ENCODE measurements at regions not wholly inside any gene's neighbourhood (a gene's known extent, or its start where the extent isn't known, plus 50 kb on each side); places are given as distances from the start of the nearest gene placed in this dataset.

- Histone ChIP-seq H3K9me3 (no peaks in the 10 kb centered on the region), H3K27me3 (no peaks in the 10 kb centered on the region), H3K27ac (no peak overlapping the region), H3K36me3 (replicated peaks in 1 of 2; ENCODE audit: insufficient read depth in 1 of 2, low read depth in 2 of 2) (no peaks in the 10 kb centered on the region), H3K4me3 (no peak overlapping the region), H3K4me1 (no peaks in the 10 kb centered on the region)
- no peak for DNase-seq
- no peak for TF ChIP-seq CTCF (IDR thresholded peaks at IDR 0.05)
- TF ChIP-seq POLR2A (IDR thresholded peaks at IDR 0.05), result no peak
- ATAC-seq, result no peak
- 68 to 74% methylated on average over 7 of the region's 7 CpGs for WGBS, 2 donors
- intact Hi-C loops (cut with DNase I), result no loop called here
Observed at GRCh38 chr9:17900606-17901005, 321.7 kb downstream of the SH3GL2 start.

- H3K36me3 ChIP-seq (replicated peaks in 1 of 2; ENCODE audit: insufficient read depth in 1 of 2, low read depth in 2 of 2), result no peaks in the 10 kb centered on the region
- TF ChIP-seq CTCF (IDR thresholded peaks at IDR 0.05) (no peak), POLR2A (IDR thresholded peaks at IDR 0.05) (no peak)
- H3K9me3 ChIP-seq, result no peaks in the 10 kb centered on the region
- no peak overlapping the region for H3K27ac ChIP-seq
- intact Hi-C loops (cut with DNase I), result no loop called here
- DNase-seq (no peak), ATAC-seq (no peak)
- no peak overlapping the region for H3K4me3 ChIP-seq
- 23 to 38% methylated on average over 9 of the region's 9 CpGs for WGBS, 2 donors
- no peaks in the 10 kb centered on the region for H3K27me3 ChIP-seq
- peaks cover 10% of the 10 kb centered on the region for H3K4me1 ChIP-seq
Observed at GRCh38 chr9:17905366-17905765, 326.5 kb downstream of the SH3GL2 start.

GRCh38 chr9:17905781-17906175 lies 326.9 kb downstream of the SH3GL2 start:
- 1 to 2% methylated on average over 16 of the region's 16 CpGs for whole genome bisulfite sequencing, 2 donors
- Histone ChIP-seq H3K4me1 (peaks cover 10% of the 10 kb centered on the region), H3K27ac (no peak overlapping the region), H3K9me3 (no peaks in the 10 kb centered on the region), H3K36me3 (replicated peaks in 1 of 2; ENCODE audit: insufficient read depth in 1 of 2, low read depth in 2 of 2) (no peaks in the 10 kb centered on the region), H3K4me3 (no peak overlapping the region), H3K27me3 (no peaks in the 10 kb centered on the region)
- ATAC-seq (no peak), DNase-seq (no peak)
- intact Hi-C loops (cut with DNase I), result no loop called here
- TF ChIP-seq POLR2A (IDR thresholded peaks at IDR 0.05), result no peak
- TF ChIP-seq CTCF (IDR thresholded peaks at IDR 0.05), result no peak

GRCh38 chr9:17906176-17906840 lies 327.4 kb downstream of the SH3GL2 start:
- Histone ChIP-seq H3K27ac (no peak overlapping the region), H3K9me3 (no peaks in the 10 kb centered on the region), H3K4me1 (peaks cover 10% of the 10 kb centered on the region), H3K27me3 (no peaks in the 10 kb centered on the region), H3K36me3 (replicated peaks in 1 of 2; ENCODE audit: insufficient read depth in 1 of 2, low read depth in 2 of 2) (no peaks in the 10 kb centered on the region), H3K4me3 (no peak overlapping the region)
- WGBS, 2 donors, result 0 to 1% methylated on average over 20 to 39 of the region's 56 CpGs
- peak in 1 of 4 donors; percentile 5 for DNase-seq
- ATAC-seq, result no peak
- intact Hi-C loops (cut with DNase I), result no loop called here
- TF ChIP-seq CTCF (IDR thresholded peaks at IDR 0.05) (no peak), POLR2A (IDR thresholded peaks at IDR 0.05) (no peak)
